ENCODE measurements at regions not wholly inside any gene's neighbourhood (a gene's known extent, or its start where the extent isn't known, plus 50 kb on each side); places are given as distances from the start of the nearest gene placed in this dataset.

DNA sequence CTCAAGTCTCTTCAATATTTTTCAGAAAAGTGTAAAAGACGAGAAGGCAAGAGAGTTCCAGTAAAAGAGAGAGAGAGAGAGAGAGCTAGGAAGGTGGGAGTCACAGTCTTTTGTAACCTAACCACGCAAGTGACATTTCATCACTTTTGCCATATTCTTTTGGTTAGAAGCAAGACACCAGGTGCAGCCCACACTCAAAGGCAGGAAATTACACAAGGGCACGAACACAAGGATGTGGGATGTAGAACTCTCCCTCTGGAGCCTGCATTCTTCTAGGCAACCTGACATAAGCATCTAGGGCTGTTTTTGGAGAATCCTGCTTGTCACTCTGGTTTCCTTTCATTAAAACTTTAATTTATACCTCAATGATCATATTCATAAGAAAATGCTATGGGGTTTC, 1213.1 kb downstream of the DNAJB9 start:
- TF ChIP-seq CTCF (IDR thresholded peaks at IDR 0.05) (no peak), EZH2 (IDR thresholded peaks at IDR 0.05) (no peak), EZH2phosphoT487 (IDR thresholded peaks at IDR 0.05) (no peak)

All from neural progenitor cell (in vitro differentiated cells).